Keratinocyte (primary cell): ENCODE measurements at regions not wholly inside any gene's neighbourhood (a gene's known extent, or its start where the extent isn't known, plus 50 kb on each side); places are given as distances from the start of the nearest gene placed in this dataset.

Experiments used
- DNase-seq: peaks from one replicate; pipeline ENCODE4 v3.0.0-alpha.2; 2011; ENCODE audit warnings: low read depth, missing footprints, low spot score
- FAIRE-seq: peaks from 2 replicates; lab custom pipeline; 2011; peaks lifted over from hg19 to GRCh38; lab: Jason Lieb, UNC
- H2AFZ ChIP-seq: 2 replicates; pipeline ENCODE4 v1.6.0; 2012; ENCODE audit warnings: low read length, control low read depth, inconsistent platforms; ENCODE audit not compliant: control insufficient read depth
- H3K27ac ChIP-seq: 2 replicates; pipeline ENCODE4 v1.5.1; 2011; ENCODE audit warnings: low read length; ENCODE audit not compliant: control insufficient read depth, insufficient read depth
- H3K27me3 ChIP-seq: 3 replicates; pipeline ENCODE4 v1.6.0; 2011; ENCODE audit warnings: low read length; ENCODE audit not compliant: control insufficient read depth, insufficient read depth; ENCODE audit errors: extremely low read depth
- H3K36me3 ChIP-seq, 2 experiments: 2 replicates in 1 of 2; 3 replicates in 1 of 2; pipeline ENCODE4 v1.5.1; 2011; ENCODE audit warnings: low read length in 2 of 2, mild to moderate bottlenecking in 1 of 2; ENCODE audit not compliant: control insufficient read depth in 2 of 2, insufficient read depth in 2 of 2; ENCODE audit errors: extremely low read depth in 1 of 2
- H3K4me1 ChIP-seq: 3 replicates; pipeline ENCODE4 v1.5.1; 2011; ENCODE audit warnings: low read length; ENCODE audit not compliant: control insufficient read depth, insufficient read depth; ENCODE audit errors: extremely low read depth
- H3K4me2 ChIP-seq: 3 replicates; pipeline ENCODE4 v1.6.0; 2011; ENCODE audit warnings: low read depth, low read length; ENCODE audit not compliant: control insufficient read depth, insufficient read depth; ENCODE audit errors: extremely low read depth
- H3K4me3 ChIP-seq, 3 experiments: fragments of 200-600 bp in 1 of 3; sonication (generic) in 1 of 3; 2 replicates in 2 of 3; 3 replicates in 1 of 3; pipeline ENCODE4 v1.5.1; 2011 to 2016; ENCODE audit warnings: low read length in 3 of 3, mild to moderate bottlenecking in 3 of 3, control low read depth in 2 of 3, inconsistent platforms in 1 of 3, low read depth in 1 of 3, mixed read lengths in 1 of 3, mixed run types in 1 of 3, moderate library complexity in 1 of 3; ENCODE audit not compliant: control insufficient read depth in 2 of 3, insufficient read depth in 2 of 3; ENCODE audit errors: extremely low read depth in 1 of 3
- H3K79me2 ChIP-seq: 2 replicates; pipeline ENCODE4 v1.6.0; 2012; ENCODE audit warnings: low read length; ENCODE audit not compliant: control insufficient read depth, insufficient read depth
- H3K9ac ChIP-seq: 3 replicates; pipeline ENCODE4 v1.6.0; 2011; ENCODE audit warnings: low read length; ENCODE audit not compliant: control insufficient read depth, insufficient read depth; ENCODE audit errors: extremely low read depth
- H3K9me1 ChIP-seq: 3 replicates; pipeline ENCODE4 v1.6.0; 2011; ENCODE audit warnings: low read length; ENCODE audit not compliant: control insufficient read depth, insufficient read depth; ENCODE audit errors: extremely low read depth
- H3K9me3 ChIP-seq: 2 replicates; pipeline ENCODE4 v1.5.1; 2012; ENCODE audit warnings: low read depth, low read length; ENCODE audit not compliant: control insufficient read depth
- H4K20me1 ChIP-seq: 3 replicates; pipeline ENCODE4 v1.6.0; 2011; ENCODE audit warnings: low read length; ENCODE audit not compliant: control insufficient read depth, insufficient read depth; ENCODE audit errors: extremely low read depth
- CTCF ChIP-seq, 3 experiments: IDR thresholded peaks in 1 of 3; conservative IDR thresholded peaks in 1 of 3; optimal IDR thresholded peaks in 1 of 3; 2 replicates in 2 of 3; 3 replicates in 1 of 3; pipeline versions ENCODE3 to v1.5.1; 2011; ENCODE audit warnings: low read length in 3 of 3, mild to moderate bottlenecking in 3 of 3, moderate library complexity in 2 of 3, control low read depth in 1 of 3, inconsistent platforms in 1 of 3; ENCODE audit not compliant: insufficient read depth in 2 of 3; ENCODE audit errors: extremely low read depth in 1 of 3
- EZH2 ChIP-seq: IDR thresholded peaks from one replicate; pipeline ENCODE4 v1.6.1; 2012; ENCODE audit warnings: inconsistent platforms, mild to moderate bottlenecking, low read length, moderate library complexity
- dilution Hi-C: fragments of 300-500 bp; cut with MboI; formaldehyde crosslinking; loops from one replicate; pipeline ENCODE4 v1.7.0; 2020; ENCODE audit warnings: low sequenced_read_pairs; ENCODE audit not compliant: extremely low pct_ligation_motif_present

- Histone ChIP-seq H3K36me3 (no peaks in the 10 kb centered on the region), H3K4me3 (no peak overlapping the region), H3K4me2 (no peak overlapping the region), H3K9me1 (no peaks in the 10 kb centered on the region), H3K9me3 (no peaks in the 10 kb centered on the region), H4K20me1 (no peaks in the 10 kb centered on the region), H3K4me1 (no peaks in the 10 kb centered on the region), H3K79me2 (no peaks in the 10 kb centered on the region), H3K27me3 (no peaks in the 10 kb centered on the region), H2AFZ (no peak overlapping the region), H3K9ac (no peak overlapping the region), H3K27ac (no peak overlapping the region)
- FAIRE-seq (no peak), DNase-seq (no peak)
- TF ChIP-seq CTCF (optimal IDR thresholded peaks at IDR 0.05 in 1 of 3, IDR thresholded peaks at IDR 0.05 in 1 of 3, conservative IDR thresholded peaks at IDR 0.05 in 1 of 3; ENCODE audit: extremely low read depth in 1 of 3, insufficient read depth in 2 of 3, low read length in 3 of 3) (no peak), EZH2 (no peak)
- dilution Hi-C loops: no loop called here
Observed at GRCh38 chr20:11607047-11607446, 310.6 kb upstream of the BTBD3 start.

GRCh38 chr20:11608736-11609135, 309.0 kb upstream of the BTBD3 start:
- no peaks in the 10 kb centered on the region for H3K36me3 ChIP-seq
- no peaks in the 10 kb centered on the region for H3K4me1 ChIP-seq
- H3K4me2 ChIP-seq: no peak overlapping the region
- no peak overlapping the region for H3K4me3 ChIP-seq
- no peak for DNase-seq
- H4K20me1 ChIP-seq: no peaks in the 10 kb centered on the region
- no peak for TF ChIP-seq EZH2
- no peak for TF ChIP-seq CTCF (optimal IDR thresholded peaks at IDR 0.05 in 1 of 3, IDR thresholded peaks at IDR 0.05 in 1 of 3, conservative IDR thresholded peaks at IDR 0.05 in 1 of 3; ENCODE audit: extremely low read depth in 1 of 3, insufficient read depth in 2 of 3, low read length in 3 of 3)
- no peaks in the 10 kb centered on the region for H3K79me2 ChIP-seq
- H2AFZ ChIP-seq: no peak overlapping the region
- no peaks in the 10 kb centered on the region for H3K9me3 ChIP-seq
- no peak for FAIRE-seq
- no peaks in the 10 kb centered on the region for H3K9me1 ChIP-seq
- dilution Hi-C loops: no loop called here
- H3K27me3 ChIP-seq: no peaks in the 10 kb centered on the region
- H3K27ac ChIP-seq: no peak overlapping the region
- no peak overlapping the region for H3K9ac ChIP-seq
